Inferior parietal cortex (tissue), 1 donor: ENCODE measurements at regions not wholly inside any gene's neighbourhood (a gene's known extent, or its start where the extent isn't known, plus 50 kb on each side); places are given as distances from the start of the nearest gene placed in this dataset.

Experiments
- DNase-seq: peaks from one replicate; pipeline ENCODE4 v3.0.0-alpha.2; 2016; ENCODE audit errors: extremely low spot score

DNA sequence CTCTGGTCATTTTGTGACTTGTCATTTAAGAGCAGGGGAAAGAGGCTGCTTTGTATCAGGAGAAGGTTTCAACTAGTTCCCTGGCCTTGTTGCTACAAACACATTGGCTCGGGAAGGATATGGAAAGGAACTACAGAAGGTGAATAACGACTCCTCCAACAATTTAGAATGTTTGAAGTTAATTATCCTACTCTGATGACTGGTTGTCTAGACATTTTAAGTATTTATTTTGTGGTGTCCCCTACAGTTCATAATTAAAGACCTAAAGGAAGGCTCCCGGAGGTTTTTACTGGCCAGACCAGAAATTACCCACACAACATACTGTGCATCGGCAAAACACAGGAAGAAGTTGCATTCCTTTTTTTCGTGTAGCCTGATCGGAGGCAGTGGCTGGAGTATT is 515.8 kb upstream of the SALL1 start:
- no peak for DNase-seq

DNA sequence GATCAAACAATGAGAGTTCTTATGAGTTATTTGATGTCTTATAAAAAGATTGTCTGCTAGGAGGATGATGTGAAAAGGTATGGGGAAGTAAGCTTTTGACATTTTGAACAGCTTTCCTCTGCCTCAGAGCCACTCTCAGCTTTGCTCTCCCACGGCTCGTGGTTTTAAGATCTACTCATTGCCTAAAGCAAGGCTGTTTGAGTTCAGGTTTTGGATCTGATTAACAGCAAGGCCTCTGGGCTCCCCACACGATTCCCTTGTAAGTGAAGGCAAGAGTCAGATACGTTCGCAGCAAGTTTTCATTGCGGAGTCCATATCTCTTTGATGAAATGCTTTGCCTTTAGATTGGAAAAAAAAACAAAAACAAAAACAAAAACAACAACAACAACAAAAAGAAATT is 515.0 kb upstream of the SALL1 start:
- no peak for DNase-seq

DNA sequence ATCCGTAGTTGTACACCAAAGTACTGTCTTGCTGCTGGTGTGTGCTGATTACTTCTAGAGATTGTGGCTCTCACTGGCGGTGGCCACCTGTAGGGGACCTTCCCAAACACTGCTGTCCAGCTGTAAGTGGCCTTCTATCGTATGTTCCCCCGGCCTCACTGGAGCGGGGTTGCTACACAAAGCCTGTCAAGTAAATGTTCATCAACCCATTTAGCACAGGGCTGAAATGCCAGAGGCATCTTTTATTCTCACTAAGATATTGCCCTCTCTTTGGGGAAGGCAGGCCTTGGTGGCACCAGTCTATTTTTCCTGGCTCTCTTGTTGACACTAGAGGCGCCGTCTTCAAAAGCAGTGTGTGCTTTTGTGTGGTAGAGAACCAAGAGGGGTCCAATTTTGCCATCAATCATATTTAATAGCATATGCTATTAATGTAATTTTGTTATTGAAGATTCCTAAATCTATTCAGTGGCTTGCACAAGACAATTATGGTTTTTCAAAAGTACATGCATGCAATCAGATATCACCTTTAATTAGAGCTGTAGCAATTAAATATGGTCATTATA is 514.4 kb upstream of the SALL1 start:
- no peak for DNase-seq

DNA sequence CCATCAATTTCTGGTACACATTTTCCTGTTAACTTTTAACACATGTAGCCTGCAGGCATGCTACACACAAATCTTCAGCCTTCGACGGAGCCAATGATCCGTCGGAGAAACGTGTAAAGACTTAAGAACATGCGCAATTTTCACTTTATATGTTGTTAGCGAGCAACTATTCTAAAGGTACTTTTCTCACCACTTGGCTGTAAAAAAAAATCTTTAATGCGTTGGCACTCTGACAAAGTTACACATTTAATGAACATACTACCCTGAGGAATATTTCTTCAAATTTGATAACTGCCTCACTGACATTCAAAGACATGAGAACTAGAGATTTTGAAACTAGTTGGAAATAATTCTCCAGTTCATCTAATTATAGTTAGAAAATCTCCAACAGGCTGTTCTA is 507.5 kb upstream of the SALL1 start:
- no peak for DNase-seq

DNA sequence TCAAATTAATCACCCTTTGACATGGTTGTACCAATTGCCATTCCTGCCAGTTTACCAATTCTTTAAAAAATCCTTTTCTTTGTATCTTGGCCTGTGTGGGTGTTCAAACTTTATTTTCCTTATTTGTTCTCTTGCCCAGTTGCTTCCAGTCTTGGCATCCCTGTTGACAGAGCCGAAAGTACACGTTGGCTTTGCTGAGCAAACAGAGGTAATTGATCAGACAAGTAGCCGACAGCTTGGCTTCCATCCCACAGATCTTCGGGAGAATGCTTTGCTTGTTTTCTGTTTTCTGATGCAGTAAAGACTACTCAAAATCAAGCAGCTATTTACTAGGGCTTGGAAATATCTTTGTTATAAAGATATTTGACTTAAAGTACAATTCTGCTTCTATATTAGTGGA is 506.8 kb upstream of the SALL1 start:
- no peak for DNase-seq

DNA sequence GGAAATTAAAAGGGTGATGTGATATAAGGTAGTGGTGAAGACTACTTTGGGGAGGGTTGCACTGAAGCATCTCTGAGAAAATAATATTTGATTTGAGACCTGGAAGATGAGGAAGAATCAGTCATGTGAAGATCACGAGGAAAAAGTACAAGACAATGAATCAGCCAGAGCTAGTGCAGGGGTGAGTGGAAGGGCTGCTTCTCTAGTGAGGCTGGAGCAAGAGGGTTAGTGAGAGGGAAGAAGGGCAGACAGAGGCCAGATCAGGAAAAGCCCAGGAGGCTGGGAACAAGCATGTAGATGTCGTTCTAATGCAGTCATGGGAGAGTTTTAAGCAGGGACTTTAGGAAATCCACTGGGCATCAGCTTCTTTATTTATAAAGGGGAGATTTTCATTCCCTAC is 504.2 kb upstream of the SALL1 start:
- DNase-seq = no peak

DNA sequence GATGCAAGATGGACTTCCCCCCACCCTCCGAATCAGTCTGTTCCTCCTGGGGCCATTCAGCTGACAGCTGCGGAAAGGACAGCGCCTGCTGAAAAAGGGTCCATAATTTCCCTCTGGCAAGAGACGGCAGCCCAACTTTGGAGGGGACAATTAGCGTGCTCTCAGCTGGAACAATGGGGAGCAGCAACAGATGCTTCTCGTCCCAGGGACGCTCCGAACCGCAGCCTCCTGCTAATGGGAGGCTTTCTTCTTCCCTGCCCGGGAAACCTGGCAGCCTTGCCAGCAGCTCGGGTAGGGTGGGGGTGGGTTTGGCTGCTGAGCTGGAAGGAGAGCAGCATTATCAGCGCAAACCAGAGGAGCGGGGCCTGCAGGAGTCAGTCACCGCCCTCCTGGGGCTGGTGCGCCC is 500.0 kb upstream of the SALL1 start:
- peak; percentile 4 for DNase-seq

DNA sequence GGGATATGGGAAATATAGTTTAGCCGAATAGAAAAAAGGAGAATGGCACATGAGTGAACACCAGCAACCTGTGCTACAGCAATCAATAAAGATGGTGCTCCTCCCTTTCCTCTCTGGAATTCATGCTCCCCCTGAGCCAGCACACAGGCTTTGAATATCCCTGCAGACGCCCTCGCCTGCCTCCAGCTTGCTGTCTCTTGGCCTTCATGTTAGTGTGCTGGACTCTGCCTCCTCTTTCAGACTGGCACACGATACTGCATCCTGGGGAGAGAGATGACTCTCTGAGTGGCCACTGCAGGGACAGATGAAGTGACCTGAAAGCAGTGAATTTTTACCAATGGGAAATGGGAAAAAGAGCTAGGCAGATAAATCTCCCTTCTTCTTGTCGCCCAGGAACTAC is 498.6 kb upstream of the SALL1 start:
- no peak for DNase-seq

DNA sequence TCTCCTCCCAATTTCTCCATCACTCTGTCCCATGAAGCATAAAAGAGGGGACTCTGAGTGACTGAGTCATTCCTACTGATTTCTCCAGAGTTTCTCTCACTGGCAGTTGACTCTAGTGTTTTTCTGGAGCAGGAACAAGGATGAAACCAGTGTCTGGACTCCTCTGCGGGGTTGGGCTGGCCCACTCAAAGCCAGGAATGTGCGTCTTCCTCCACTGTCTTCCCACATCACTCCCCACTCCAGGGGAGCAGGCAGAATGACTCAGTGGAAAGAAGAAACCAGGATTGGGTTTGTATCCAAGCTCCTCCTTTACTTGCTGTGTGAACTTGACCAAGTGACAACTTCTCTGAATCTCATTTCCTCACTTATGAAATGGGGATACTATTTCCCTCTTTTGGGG is 497.5 kb upstream of the SALL1 start:
- no peak for DNase-seq

DNA sequence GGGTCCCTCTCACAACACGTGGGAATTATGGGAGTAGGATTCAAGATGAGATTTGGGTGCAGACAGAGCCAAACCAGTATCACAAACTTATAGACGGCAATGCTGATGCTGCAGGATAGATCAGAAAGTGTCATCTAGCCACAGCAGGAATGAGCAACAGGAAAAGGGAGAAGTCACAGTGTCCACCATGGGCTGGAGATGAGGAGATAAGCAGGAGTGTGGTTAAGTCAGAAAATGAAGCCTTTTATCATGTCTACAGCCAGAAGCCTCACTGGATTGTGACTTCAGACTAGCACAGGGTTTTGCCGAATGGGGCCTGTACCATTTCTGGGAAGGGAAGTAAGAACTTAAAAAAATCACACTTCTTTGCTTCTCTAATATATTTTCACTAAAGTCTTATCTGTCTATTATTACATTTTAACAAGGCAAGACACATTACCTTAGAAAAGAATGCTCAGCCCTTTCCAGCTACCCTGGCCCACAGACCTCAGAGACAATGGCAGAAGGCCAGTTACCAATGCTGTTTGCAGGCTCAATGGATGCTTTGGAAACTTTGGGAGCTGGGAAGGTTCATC is 490.2 kb upstream of the SALL1 start:
- no peak for DNase-seq

DNA sequence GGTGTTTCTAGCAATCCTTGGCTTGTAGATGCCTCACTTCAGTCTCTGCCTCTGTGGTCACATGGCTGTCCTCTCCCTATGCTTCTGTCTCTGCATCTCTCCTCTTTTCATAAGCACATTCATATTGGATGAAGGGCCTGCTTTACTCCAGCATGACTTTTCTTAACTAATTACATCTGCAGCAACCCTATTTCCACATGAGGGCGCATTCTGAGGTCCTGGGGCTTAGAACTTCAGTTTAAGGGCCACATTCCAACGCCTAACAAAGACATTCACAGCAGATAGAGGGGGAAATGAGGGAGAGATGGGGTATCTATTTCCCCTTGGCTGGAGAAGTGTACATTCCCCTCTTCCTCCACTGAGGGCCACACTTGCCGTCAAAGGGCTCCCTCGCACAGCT is 489.1 kb upstream of the SALL1 start:
- no peak for DNase-seq

DNA sequence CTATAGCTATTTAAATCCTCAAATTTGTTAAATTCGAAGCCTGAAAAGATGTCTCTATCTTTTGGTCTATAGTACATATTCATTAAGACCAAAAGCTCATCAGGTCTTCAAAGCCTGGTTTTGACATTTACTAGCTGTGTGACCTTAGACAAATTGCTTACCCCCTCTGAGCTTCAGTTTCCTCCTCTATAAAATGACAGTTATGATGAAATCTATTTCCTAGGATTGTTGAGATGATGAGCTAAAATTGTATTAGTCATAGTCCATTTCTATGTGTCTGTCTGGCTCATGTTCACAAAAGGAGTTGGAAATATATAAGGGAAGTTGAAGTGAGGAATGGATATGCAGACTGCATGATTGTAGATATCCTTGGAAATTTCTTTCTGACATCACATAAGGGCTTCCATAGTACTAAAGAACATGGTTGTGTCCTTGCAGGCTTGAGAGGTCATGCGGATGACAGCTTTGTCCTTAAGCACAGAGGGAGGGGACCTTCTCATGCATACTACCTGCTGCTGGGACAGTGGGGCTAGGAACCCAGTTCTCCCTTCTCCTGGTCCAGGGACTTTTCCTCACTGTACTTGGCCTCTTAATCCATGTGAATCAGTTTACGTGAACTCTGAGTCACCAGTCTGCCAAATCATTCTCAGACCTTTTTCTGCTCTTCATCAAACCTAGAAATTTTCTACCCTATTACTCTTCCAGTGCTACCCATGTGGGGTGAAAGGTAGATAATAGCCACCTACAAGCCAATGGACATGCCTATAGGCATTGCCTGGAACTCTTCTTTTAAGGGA is 487.5 kb upstream of the SALL1 start:
- no peak for DNase-seq

DNA sequence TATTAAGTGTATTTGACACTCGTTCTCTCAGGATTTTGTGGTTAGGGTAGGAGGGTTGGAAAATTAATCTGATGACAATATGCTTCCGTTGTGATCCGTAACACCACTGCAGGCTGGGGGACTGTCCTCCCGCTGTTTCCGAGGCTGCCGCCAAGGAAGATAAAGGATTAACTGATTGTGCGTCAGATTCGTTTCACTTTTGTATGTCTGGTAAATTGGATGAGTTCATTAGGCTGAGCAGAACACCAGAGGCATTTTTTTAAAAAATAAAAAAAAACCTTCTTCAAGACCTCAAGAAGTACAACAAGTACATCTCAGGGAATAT is 486.7 kb upstream of the SALL1 start:
- DNase-seq = no peak

DNA sequence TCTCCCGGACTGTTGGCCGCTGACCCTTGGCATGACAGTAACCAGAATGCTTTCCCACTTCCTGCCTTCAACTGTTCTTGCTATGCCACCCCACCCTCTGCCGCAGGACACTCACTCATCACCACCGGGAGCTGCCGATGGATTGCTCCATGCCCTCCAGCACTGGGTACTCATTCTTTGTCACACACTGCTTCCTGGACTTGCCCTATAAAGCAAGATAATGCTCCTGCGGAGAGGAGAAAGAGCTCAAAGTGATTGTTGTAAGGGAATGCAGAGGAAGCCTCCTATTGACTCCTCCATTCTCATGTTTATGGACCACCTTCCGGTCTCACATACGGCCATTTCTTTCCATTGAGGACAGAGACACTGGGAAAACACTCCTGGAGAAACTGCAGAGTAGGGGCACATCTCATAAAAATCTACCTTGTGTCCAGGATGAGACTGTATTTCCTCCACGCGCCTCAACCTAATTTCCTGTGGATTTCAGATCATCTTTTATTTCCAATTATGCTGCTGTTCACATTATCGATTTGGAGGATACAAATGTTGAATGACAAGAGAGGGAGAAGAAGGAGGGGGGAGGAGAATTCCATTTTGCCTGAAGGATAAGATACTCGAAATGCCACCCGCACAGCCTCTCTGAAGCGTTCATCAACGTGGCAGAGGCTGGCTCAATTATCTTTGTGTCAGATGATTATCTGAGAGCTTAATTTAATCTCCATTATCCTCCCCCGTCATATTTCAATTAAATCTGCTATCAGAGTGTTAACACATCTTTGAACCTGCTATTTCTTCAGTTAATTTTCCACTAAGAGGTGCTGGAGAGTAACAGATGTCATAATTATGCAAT is 486.1 kb upstream of the SALL1 start:
- peak; percentile 7 for DNase-seq

DNA sequence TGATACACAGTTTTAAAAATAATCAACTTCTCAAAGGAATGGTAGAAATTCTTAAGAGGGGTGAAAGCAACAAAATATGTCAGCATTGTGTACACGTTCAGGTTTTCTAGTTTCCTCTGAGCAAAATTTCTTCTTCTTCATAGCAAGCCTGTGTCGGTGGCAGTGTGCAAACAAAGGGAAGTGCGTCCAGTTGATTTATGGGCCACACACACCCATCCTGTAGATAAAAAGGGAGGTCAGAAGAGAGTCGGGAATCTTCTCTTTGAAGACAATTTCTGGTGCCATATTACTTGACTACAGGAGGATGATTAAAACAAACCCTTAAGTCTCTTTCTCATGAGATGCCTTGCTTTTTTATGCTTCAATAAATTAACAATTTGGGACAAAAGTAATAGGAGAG is 484.1 kb upstream of the SALL1 start:
- DNase-seq = no peak

DNA sequence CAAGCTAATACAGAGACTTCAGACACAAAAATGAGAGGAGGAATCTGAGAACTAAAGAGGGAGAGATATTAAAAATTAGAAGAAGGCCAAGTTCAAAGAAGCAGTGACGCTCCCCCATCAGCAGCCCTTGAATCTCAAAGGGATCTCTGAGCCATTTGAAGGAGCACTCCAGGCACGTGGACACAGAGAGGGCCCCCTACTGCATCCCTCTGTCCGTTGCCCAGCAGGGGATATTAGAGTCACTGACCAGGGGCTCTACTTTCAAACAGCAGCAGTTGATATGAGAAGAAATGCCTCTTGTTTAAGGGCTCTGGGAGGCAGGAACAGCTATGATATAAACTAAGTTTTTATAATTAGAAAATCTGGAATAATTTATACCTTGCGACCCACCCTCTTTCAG is 479.0 kb upstream of the SALL1 start:
- DNase-seq = no peak

DNA sequence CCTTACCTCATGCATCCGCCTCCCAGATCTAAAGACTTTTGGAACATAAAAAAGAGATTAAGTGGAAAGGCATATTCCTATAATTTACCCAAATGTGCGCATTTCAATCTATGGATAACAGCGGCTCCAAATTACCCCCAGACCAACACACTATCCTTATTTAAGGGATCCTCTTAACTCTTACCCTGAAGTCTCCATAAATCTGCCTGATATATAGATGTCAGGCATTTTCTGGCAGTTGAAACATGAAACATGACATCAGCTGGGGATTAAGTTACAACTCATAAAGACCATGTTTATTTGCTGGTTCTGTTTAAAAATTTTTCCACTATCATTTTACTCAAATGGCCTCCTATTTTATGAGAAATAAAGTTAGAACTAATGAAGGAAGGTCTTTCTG is 478.5 kb upstream of the SALL1 start:
- DNase-seq = no peak

DNA sequence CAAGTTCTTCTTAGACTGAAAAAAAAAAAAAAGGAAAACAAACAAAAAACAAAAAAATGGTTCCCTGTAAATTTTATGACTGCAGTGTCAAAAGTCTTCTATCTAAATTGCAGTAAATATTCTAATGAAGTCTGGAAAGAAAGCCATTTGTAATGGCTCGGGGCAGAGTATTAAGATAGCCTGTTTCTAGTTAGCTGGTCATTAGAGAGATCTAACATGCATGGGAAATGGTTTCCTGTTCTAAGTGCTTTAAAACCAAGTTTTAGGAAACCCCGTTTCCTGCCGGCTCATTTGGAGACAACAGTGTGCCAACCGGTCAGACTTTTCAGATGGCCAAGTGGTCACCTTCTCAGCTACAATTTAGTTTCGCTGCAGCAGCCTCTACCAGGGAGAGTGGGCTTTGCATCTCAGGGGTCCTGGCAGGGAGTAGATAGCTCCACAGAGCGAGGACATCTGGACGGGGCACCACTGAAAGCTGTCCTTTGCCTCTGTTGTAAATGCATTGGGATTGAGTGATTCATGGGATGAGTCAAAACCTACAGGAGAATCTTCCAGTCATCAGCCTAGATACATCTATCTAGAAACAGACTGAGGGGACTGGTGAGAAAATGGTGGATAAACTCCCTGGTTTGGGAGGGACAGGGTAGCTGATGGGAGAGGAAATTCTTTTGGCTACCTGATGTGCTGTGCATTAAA is 473.2 kb upstream of the SALL1 start:
- no peak for DNase-seq

DNA sequence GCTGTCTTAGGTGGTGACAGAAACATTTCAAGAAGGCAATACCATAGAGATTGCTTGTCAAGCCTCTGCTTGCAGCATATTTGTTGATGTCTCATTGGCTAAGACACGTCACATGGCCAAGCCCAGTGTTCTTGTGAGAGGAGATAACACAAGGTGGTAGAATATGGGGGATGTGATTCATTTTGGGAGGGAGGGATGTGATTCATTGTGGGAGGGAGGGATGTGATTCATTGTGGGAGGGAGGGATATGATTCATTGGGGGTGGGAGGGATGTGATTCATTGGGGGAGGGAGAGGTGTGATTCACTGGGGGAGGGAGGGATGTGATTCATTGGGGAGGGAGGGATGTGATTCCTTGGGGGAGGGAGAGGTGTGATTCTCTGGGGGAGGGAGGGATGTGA is 470.5 kb upstream of the SALL1 start:
- DNase-seq = no peak

DNA sequence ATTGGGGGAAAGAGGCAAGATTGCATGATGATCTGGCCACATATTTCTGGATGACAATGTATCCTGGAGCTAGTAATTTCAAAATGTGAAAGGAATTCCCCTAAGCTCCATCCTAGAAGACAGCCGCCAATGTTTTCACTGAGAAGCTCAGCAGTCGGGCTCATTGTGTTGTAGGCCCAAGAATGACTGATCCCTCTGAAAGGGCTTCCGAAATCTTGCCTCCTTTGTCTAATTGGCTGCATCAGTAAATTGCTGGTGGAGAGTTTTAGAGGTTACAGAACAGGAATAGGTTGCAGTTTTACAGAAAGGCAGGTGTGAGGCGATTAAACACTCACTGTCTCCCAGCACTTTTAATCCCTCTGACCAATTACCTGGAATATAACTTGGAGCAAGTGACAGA is 464.1 kb upstream of the SALL1 start:
- DNase-seq = no peak

DNA sequence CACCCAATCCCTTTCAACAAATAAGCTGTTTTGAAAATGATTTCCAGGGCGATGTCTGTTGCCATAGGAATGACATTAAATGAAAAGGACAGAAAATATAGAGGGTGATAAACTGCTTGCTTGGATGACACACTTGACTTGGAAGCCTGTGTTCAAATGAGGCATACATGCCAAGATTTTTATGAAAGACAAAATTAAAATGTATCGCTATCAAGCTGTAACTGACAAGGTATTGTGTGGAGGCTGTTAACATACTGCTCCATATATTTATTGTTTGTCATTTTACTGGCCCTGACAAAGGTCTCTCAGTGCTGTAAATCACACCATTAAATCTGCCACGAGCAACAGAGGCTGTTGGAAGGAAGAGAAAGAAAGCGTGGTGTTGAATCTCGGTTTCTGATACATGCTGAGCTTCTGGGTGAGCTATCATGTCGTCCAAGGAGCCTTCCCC is 456.2 kb upstream of the SALL1 start:
- DNase-seq = no peak

DNA sequence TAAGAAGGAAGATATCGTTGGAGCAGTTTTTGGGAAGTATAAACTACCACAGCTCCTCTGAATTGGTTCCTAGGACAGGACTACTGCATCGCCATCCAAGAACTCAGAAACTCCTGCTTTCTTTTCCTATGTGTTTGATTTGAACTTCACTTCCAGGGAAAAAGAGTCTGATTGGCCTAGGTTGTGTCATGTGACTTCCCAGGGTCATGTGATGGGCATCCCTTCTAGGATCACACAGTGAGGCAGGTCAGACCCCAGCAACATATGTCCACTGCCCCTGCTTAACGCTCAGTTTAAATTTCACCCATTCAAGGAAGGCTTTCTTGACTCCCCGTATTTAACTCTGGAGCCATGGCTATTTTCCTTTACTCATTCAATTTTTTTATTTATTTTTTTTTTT is 445.2 kb upstream of the SALL1 start:
- DNase-seq = no peak
